Esophagus muscularis mucosa (tissue), 4 donors: ENCODE measurements at regions not wholly inside any gene's neighbourhood (a gene's known extent, or its start where the extent isn't known, plus 50 kb on each side); places are given as distances from the start of the nearest gene placed in this dataset.

ENCODE experiments used
- DNase-seq: peaks from one replicate; pipeline ENCODE4 v3.0.0-alpha.2; 2017; ENCODE audit errors: extremely low spot score
- H3K27ac ChIP-seq, 4 donors: fragments of 200-600 bp; sonication (generic); replicated peaks in 1 of 4; 1 replicate in 3 of 4; 2 replicates in 1 of 4; pipeline ENCODE4 v1.5.1; 2016 to 2019; ENCODE audit warnings: mild to moderate bottlenecking in 1 of 4
- H3K27me3 ChIP-seq, 4 donors: fragments of 200-600 bp; sonication (generic); one replicate each; pipeline versions ENCODE4 v1.5.1 to v1.6.0; 2016 to 2019
- H3K36me3 ChIP-seq, 4 donors: fragments of 200-600 bp; sonication (generic); one replicate each; pipeline ENCODE4 v1.5.1; 2016 to 2019
- H3K4me1 ChIP-seq, 4 donors: fragments of 200-600 bp; sonication (generic); one replicate each; pipeline ENCODE4 v1.5.1; 2016 to 2019
- H3K4me3 ChIP-seq, 4 donors: fragments of 200-600 bp; sonication (generic); 1 replicate in 2 of 4; 2 replicates in 2 of 4; pipeline ENCODE4 v1.5.1; 2016 to 2019; ENCODE audit warnings: mild to moderate bottlenecking in 4 of 4, moderate library complexity in 1 of 4
- H3K9me3 ChIP-seq, 4 donors: fragments of 200-600 bp; sonication (generic); 1 replicate in 3 of 4; 2 replicates in 1 of 4; pipeline ENCODE4 v1.5.1; 2016 to 2019
- EP300 ChIP-seq: sonication (generic); formaldehyde crosslinking; IDR thresholded peaks from one replicate; pipeline ENCODE4 v1.6.1; 2017; ENCODE audit warnings: antibody characterized with exemption
- POLR2A ChIP-seq: fragments of 450-650 bp; IDR thresholded peaks from one replicate; pipeline ENCODE4 v1.6.1; 2017; ENCODE audit warnings: antibody characterized with exemption, moderate library complexity, mild to moderate bottlenecking, low read depth
- POLR2AphosphoS5 ChIP-seq, 2 donors: sonication (generic); formaldehyde crosslinking; IDR thresholded peaks; one replicate each; pipeline ENCODE4 v1.6.1; 2017; ENCODE audit warnings: antibody characterized with exemption in 2 of 2
- WGBS: methylation state at CpG from one replicate; pipeline ENCODE4 v1.1.5; 2018; 5-methylcytosine and 5-hydroxymethylcytosine counted together
- intact Hi-C: fragments of 100-400 bp; cut with DNase I; formaldehyde crosslinking; loops from one replicate; pipeline ENCODE4 v1.15.1; 2023
- TF ChIP-seq, protein P1 (sequence below), 3 experiments: fragments of 200-600 bp in 2 of 3; fragments of 450-650 bp in 1 of 3; sonication (generic) in 2 of 3; IDR thresholded peaks; one replicate each; pipeline ENCODE4 v1.5.1; 2017 to 2019; ENCODE audit warnings: antibody characterized with exemption in 3 of 3, mild to moderate bottlenecking in 2 of 3, moderate library complexity in 1 of 3

DNA sequence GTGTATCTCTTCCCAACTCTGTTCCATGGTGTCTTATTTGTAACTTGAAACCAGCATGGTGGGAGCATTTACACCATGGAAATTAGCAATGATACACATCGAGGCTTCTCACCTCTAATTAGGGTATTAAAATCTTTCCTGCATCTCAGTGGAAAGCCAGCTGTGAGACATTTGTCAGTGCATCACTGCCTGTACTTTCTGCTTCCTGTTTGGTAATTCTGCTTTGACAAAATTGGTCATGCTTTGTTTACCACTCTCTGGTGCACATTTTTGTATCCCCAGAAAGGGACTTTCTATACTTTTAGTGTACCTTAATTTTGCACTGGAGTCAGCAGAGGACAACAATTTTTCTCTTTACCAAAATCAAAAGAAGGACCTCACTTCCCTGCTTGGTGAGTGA lies 402.1 kb downstream of the PDCD6IP start:
- intact Hi-C loops, result loop anchor here (10.0 kb wide), 1 partner anchor 196 kb away; no protein-coding TSS in a partner anchor
- TF ChIP-seq, protein P1, sequence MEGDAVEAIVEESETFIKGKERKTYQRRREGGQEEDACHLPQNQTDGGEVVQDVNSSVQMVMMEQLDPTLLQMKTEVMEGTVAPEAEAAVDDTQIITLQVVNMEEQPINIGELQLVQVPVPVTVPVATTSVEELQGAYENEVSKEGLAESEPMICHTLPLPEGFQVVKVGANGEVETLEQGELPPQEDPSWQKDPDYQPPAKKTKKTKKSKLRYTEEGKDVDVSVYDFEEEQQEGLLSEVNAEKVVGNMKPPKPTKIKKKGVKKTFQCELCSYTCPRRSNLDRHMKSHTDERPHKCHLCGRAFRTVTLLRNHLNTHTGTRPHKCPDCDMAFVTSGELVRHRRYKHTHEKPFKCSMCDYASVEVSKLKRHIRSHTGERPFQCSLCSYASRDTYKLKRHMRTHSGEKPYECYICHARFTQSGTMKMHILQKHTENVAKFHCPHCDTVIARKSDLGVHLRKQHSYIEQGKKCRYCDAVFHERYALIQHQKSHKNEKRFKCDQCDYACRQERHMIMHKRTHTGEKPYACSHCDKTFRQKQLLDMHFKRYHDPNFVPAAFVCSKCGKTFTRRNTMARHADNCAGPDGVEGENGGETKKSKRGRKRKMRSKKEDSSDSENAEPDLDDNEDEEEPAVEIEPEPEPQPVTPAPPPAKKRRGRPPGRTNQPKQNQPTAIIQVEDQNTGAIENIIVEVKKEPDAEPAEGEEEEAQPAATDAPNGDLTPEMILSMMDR (IDR thresholded peaks at IDR 0.05), result no peak
- TF ChIP-seq POLR2A (no peak), POLR2AphosphoS5 (IDR thresholded peaks at IDR 0.05) (no peak), EP300 (no peak)
- no peak overlapping the region for H3K4me3 ChIP-seq
- no peak overlapping the region for H3K27ac ChIP-seq
- peaks cover 0 to 14% (median 3%) of the 10 kb centered on the region in 4 donors for H3K4me1 ChIP-seq
- 58% methylated on average over 1 of the region's 1 CpG for WGBS
- no peaks in the 10 kb centered on the region for H3K36me3 ChIP-seq
- H3K27me3 ChIP-seq, result no peaks in the 10 kb centered on the region
- H3K9me3 ChIP-seq, result no peaks in the 10 kb centered on the region
- no peak for DNase-seq

DNA sequence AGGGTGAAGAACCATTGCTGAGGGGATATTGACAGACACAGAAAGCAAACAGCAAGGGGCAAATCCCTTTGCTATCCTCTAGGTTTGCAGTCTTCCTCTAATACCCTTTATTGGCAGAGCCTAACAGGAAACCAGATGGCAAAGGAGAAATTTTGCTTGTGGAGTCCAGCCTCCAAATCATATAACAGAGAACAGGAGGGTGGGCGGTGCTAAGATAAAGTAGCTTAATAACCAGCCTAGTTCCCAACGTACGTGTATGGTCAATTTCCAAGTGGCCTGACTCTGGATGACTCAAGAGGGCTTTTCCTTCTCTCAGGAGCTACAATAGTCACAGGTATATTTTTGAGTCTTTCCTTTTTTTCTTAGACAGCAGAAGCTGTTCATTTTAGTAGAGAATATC lies 404.5 kb downstream of the PDCD6IP start:
- H3K4me1 ChIP-seq, result peaks cover 0 to 36% (median 19%) of the 10 kb centered on the region in 4 donors
- intact Hi-C loops, result loop anchor here (10.0 kb wide), 1 partner anchor 198 kb away; no protein-coding TSS in a partner anchor
- H3K27me3 ChIP-seq, result no peaks in the 10 kb centered on the region
- no peak overlapping the region for H3K4me3 ChIP-seq
- no peak overlapping the region for H3K27ac ChIP-seq
- no peaks in the 10 kb centered on the region for H3K36me3 ChIP-seq
- TF ChIP-seq POLR2A, result no peak
- TF ChIP-seq, protein P1 (IDR thresholded peaks at IDR 0.05), result no peak
- no peak for TF ChIP-seq POLR2AphosphoS5 (IDR thresholded peaks at IDR 0.05)
- TF ChIP-seq EP300, result no peak
- no peaks in the 10 kb centered on the region for H3K9me3 ChIP-seq
- DNase-seq, result no peak
- 76% methylated on average over 3 of the region's 3 CpGs for WGBS

- Histone ChIP-seq H3K4me3 (no peak overlapping the region), H3K4me1 (peaks cover 0 to 40% (median 23%) of the 10 kb centered on the region in 4 donors), H3K27me3 (no peaks in the 10 kb centered on the region), H3K27ac (peak overlapping the region in 1 of 4 donors; percentile 26), H3K9me3 (no peaks in the 10 kb centered on the region), H3K36me3 (no peaks in the 10 kb centered on the region)
- DNase-seq, result no peak
- WGBS, result 69% methylated on average over 4 of the region's 4 CpGs
- TF ChIP-seq POLR2AphosphoS5 (IDR thresholded peaks at IDR 0.05), result no peak
- no peak for TF ChIP-seq POLR2A
- no peak for TF ChIP-seq EP300
- TF ChIP-seq, protein P1 (IDR thresholded peaks at IDR 0.05), result no peak
- intact Hi-C loops, result loop anchor here (10.0 kb wide), 1 partner anchor 199 kb away; no protein-coding TSS in a partner anchor
These were observed 405.0 kb downstream of the PDCD6IP start for GRCh38 chr3:34203386-34203785.

GRCh38 chr3:34207002-34207401 lies 408.6 kb downstream of the PDCD6IP start:
- no peak for DNase-seq
- H3K4me3 ChIP-seq, result no peak overlapping the region
- H3K36me3 ChIP-seq, result no peaks in the 10 kb centered on the region
- peaks cover 2 to 64% (median 52%) of the 10 kb centered on the region in 4 donors for H3K4me1 ChIP-seq
- H3K27me3 ChIP-seq, result no peaks in the 10 kb centered on the region
- TF ChIP-seq POLR2A, result no peak
- peak in 1 of 2 donors; percentile 58 for TF ChIP-seq POLR2AphosphoS5 (IDR thresholded peaks at IDR 0.05)
- H3K27ac ChIP-seq, result peak overlapping the region; percentile 80 to 87 (median 84)
- no peaks in the 10 kb centered on the region for H3K9me3 ChIP-seq
- WGBS, result 31% methylated on average over 2 of the region's 2 CpGs
- intact Hi-C loops, result loop anchor here (10.0 kb wide), 1 partner anchor 202 kb away; no protein-coding TSS in a partner anchor

- TF ChIP-seq EP300, result peak; percentile 76
- TF ChIP-seq, protein P1 (IDR thresholded peaks at IDR 0.05), result no peak
- no peak for TF ChIP-seq POLR2A
- TF ChIP-seq POLR2AphosphoS5 (IDR thresholded peaks at IDR 0.05), result peak; percentile 56 to 79
- intact Hi-C loops, result loop anchor here (10.0 kb wide), 1 partner anchor 203 kb away; no protein-coding TSS in a partner anchor
- Histone ChIP-seq H3K27ac (peak overlapping the region; percentile 80 to 87 (median 84)), H3K4me3 (no peak overlapping the region), H3K27me3 (no peaks in the 10 kb centered on the region), H3K4me1 (peaks cover 8 to 72% (median 59%) of the 10 kb centered on the region in 4 donors), H3K36me3 (no peaks in the 10 kb centered on the region), H3K9me3 (no peaks in the 10 kb centered on the region)
- no peak for DNase-seq
- WGBS, result 25% methylated on average over 1 of the region's 1 CpG
These were observed 409.4 kb downstream of the PDCD6IP start for GRCh38 chr3:34207806-34208205.
